Esophagus squamous epithelium (tissue), 4 donors: ENCODE measurements at regions not wholly inside any gene's neighbourhood (a gene's known extent, or its start where the extent isn't known, plus 50 kb on each side); places are given as distances from the start of the nearest gene placed in this dataset.

Source experiments
- CTCF ChIP-seq, 6 experiments: fragments of 450-650 bp in 4 of 6; fragments of 200-600 bp in 2 of 6; sonication (generic) in 2 of 6; IDR thresholded peaks; one replicate each; pipeline ENCODE4 v1.5.1; 2016 to 2019; ENCODE audit warnings: antibody characterized with exemption in 6 of 6, mild to moderate bottlenecking in 4 of 6, moderate library complexity in 4 of 6
- POLR2A ChIP-seq, 4 donors: fragments of 450-650 bp; IDR thresholded peaks; one replicate each; pipeline ENCODE4 v1.6.1; 2017; ENCODE audit warnings: antibody characterized with exemption in 4 of 4, mild to moderate bottlenecking in 4 of 4, moderate library complexity in 3 of 4

- TF ChIP-seq CTCF (IDR thresholded peaks at IDR 0.05) (no peak), POLR2A (IDR thresholded peaks at IDR 0.05) (no peak)
Measured at GRCh38 chr2:22719396-22719795, 665.6 kb upstream of the KLHL29 start.
